ENCODE measurements at regions not wholly inside any gene's neighbourhood (a gene's known extent, or its start where the extent isn't known, plus 50 kb on each side); places are given as distances from the start of the nearest gene placed in this dataset.
A peak's percentile ranks its signal among the peaks of the same experiment; 100 is the strongest.

DNA sequence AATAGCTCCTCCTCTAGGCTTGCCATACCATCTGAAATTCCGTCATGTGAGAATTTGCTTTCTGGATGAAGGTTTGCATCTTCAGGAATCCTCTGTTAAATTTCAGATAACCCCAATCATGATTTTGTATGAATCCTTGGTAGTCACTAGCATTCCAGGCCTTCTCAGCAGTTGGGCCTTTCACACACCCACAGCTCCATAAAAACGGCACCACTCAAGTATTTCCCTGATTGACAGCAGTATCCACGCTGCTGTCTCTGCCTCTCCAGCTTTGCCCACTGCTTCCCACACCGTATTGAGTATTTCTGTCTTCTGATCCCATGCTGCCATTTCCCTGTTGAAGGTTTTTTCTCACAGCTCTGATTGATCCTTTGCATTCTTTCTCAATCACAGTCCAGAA, 208.7 kb upstream of the NCAM1 start:
- H3K36me3 ChIP-seq: no peaks in the 10 kb centered on the region
- no peak overlapping the region for H3K9ac ChIP-seq
- no peak overlapping the region for H3K27ac ChIP-seq
- H3K4me1 ChIP-seq: no peaks in the 10 kb centered on the region
- no peak for TF ChIP-seq Cebpa-rat (IDR thresholded peaks at IDR 0.05)
- H3K9me3 ChIP-seq: no peaks in the 10 kb centered on the region
- no peaks in the 10 kb centered on the region for H4K20me1 ChIP-seq
- no peaks in the 10 kb centered on the region for H3K27me3 ChIP-seq
- no peak overlapping the region for H3K4me2 ChIP-seq
- no peak overlapping the region for H3K4me3 ChIP-seq

DNA sequence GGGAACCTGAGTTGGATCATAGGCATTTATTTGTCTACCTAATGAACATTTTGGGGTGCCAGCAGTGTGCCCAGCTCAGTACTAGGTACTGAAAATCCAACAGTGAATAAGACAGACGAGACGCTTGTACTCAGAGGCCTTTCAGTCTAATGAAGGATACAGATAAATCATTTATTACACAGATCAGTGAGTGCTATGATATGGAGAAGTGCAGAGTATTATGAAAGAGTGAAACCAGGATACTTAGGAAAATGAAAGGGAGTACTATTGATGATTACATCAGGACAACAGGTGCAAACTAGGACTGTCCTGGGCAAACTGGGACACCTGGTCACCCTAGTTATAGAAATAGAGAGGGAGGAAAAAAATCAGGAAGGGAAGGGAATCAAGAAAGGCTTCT, 207.5 kb upstream of the NCAM1 start:
- no peak for TF ChIP-seq Cebpa-rat (IDR thresholded peaks at IDR 0.05)
- H3K9me3 ChIP-seq: no peaks in the 10 kb centered on the region
- H3K4me2 ChIP-seq: no peak overlapping the region
- H3K27me3 ChIP-seq: no peaks in the 10 kb centered on the region
- H3K36me3 ChIP-seq: no peaks in the 10 kb centered on the region
- no peaks in the 10 kb centered on the region for H3K4me1 ChIP-seq
- no peaks in the 10 kb centered on the region for H4K20me1 ChIP-seq
- no peak overlapping the region for H3K4me3 ChIP-seq
- H3K27ac ChIP-seq: no peak overlapping the region
- H3K9ac ChIP-seq: no peak overlapping the region

DNA sequence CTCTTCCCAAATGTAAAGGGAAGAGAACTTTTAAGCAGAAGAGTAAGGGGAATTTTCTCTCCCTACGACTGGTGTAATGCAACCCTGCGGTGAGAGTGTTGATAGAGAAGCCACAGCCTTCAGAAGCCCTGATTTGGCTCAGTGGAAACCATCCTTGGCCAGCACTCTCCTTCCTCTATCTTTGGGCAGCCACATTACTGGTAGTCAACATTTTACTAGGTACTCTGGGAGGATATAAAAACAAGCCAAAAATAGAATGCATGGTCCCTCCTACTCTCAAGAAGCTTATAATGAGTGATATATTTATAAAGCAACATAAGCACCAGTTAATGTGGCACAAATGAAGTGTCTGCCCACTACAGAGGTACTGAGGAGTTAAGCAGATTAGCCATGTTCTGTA, 201.8 kb upstream of the NCAM1 start:
- Histone ChIP-seq H3K4me2 (no peak overlapping the region), H3K4me1 (no peaks in the 10 kb centered on the region), H3K27ac (no peak overlapping the region), H3K36me3 (no peaks in the 10 kb centered on the region), H4K20me1 (no peaks in the 10 kb centered on the region), H3K9ac (no peak overlapping the region), H3K4me3 (no peak overlapping the region), H3K27me3 (no peaks in the 10 kb centered on the region), H3K9me3 (no peaks in the 10 kb centered on the region)
- TF ChIP-seq Cebpa-rat (IDR thresholded peaks at IDR 0.05): no peak

DNA sequence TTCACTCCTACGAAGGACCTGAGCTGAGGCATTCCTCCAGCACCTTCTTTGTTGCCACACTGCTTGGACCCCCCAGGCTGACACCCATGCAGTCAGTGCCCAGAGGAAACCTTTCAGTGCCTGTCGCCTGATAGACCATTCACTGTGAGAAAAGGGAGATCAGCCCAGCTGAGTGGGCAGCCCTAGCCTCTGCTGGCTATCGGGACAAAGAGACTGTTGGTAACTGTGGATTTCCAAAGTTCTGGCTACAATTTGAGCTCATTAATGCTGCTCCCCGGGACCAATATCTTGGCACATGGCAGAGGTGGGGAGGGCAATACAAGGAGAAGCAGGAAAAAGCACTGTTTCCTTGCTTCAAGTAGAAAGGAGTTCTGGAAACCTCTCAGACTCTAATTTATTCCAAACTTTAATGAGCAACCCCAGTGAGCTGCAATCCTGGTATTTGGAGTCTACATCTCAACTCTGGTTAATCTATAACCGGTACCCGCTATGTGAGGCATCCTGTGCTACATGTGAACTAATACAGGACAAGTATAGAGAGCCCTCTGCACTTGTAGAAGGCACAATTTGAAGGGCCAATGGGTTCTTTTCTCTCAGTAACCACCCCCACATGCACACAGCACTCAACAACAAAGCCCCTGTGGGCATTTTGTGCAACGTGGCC, 200.7 kb upstream of the NCAM1 start:
- Histone ChIP-seq H3K9ac (no peak overlapping the region), H4K20me1 (no peaks in the 10 kb centered on the region), H3K4me3 (no peak overlapping the region), H3K27me3 (no peaks in the 10 kb centered on the region), H3K36me3 (no peaks in the 10 kb centered on the region), H3K4me1 (peaks cover 5% of the 10 kb centered on the region; the same call in 1 of the 2 replicates), H3K27ac (no peak overlapping the region), H3K9me3 (no peaks in the 10 kb centered on the region), H3K4me2 (no peak overlapping the region)
- TF ChIP-seq Cebpa-rat (IDR thresholded peaks at IDR 0.05): no peak

DNA sequence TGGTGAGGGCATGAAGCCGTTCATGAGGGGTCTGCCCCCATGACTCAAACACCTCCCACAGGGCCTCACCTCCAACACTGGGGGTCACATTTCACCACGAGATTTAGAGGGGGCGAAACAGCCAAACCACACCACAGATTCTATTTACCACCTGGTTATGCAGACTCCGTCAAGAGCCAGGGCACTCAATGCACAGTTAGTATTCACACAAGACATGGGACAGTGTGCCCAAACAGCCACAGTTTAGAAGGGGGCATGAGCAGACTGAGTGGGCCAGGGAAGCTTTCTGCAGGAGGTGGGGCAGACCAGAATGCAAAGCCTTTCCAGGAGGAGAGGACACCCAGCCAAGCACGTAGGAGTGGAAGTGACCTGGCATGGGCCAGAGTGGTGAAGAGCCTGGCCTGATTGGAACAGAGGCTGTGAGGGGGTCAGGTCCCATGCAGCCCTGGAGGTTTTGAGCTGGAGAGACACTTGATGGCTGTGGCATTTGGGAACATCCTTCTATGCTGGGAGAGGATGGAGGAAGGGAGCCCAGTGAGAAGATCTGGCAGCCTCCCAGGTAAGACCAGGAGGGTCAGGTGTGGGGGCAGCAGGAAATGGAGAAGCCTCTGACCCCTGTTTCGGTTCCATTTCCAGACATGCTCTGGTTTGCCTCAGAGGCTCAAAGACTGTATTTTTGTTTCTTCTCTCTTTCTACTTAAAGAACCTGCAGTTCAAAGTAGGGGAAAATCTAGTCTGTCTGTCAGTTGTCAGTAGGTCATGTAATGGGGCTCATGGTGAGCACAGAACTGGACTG, 199.1 kb upstream of the NCAM1 start:
- no peak for TF ChIP-seq Cebpa-rat (IDR thresholded peaks at IDR 0.05)
- Histone ChIP-seq H4K20me1 (no peaks in the 10 kb centered on the region), H3K9me3 (no peaks in the 10 kb centered on the region), H3K4me2 (no peak overlapping the region), H3K27ac (no peak overlapping the region), H3K9ac (no peak overlapping the region), H3K4me3 (no peak overlapping the region), H3K4me1 (peaks cover 9% of the 10 kb centered on the region; the same call in 1 of the 2 replicates), H3K27me3 (no peaks in the 10 kb centered on the region), H3K36me3 (no peaks in the 10 kb centered on the region)

DNA sequence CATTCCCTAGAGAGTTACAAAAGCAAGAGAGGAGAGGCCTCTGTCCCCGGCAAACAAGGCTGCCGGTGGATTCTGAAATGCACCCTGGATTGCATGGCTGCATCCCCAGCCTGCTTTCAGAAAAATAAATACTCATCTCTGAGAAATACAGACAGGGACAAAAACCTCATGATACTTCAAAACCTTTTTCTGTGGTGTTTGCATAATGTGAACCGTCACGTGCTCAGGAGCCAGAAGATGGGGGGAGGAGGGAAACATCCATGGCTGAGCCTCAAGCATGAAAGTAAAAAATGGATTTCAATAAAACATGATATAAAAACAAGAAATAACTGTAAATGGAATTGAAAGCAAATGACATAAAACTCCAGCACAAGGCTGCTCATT, 198.5 kb upstream of the NCAM1 start:
- Histone ChIP-seq H3K36me3 (no peaks in the 10 kb centered on the region), H3K4me2 (no peak overlapping the region), H3K27me3 (no peaks in the 10 kb centered on the region), H4K20me1 (no peaks in the 10 kb centered on the region), H3K9me3 (no peaks in the 10 kb centered on the region), H3K4me1 (peaks cover 9% of the 10 kb centered on the region; the same call in 1 of the 2 replicates), H3K9ac (no peak overlapping the region), H3K4me3 (no peak overlapping the region), H3K27ac (no peak overlapping the region)
- no peak for TF ChIP-seq Cebpa-rat (IDR thresholded peaks at IDR 0.05)

DNA sequence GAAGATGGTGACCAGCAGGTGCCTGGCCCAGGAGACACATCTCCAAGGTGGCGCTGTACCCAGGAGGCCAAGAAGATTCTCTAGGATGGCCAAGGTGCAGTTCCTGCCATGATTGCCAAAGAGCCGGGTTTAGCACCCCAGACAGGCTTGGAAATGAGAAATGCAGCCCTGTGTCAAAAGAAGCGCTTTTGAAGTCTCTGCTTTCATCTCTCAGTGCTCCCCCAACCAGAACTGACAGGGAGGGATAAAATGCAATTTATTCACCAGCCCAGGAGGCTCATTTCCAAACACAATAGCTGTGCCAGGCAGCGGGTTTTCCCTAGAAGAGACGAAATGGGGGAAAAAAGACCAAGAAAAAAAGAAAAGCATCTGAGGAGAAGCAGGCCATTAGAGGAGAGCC, 195.9 kb upstream of the NCAM1 start:
- Histone ChIP-seq H4K20me1 (no peaks in the 10 kb centered on the region), H3K27me3 (no peaks in the 10 kb centered on the region), H3K9ac (no peak overlapping the region), H3K36me3 (no peaks in the 10 kb centered on the region), H3K4me1 (peaks cover 9% of the 10 kb centered on the region; the same call in 1 of the 2 replicates), H3K4me3 (no peak overlapping the region), H3K4me2 (0 out of 2 replicates have a peak overlapping the region, but pooled peaks have one; percentile 5), H3K9me3 (no peaks in the 10 kb centered on the region), H3K27ac (no peak overlapping the region)
- TF ChIP-seq Cebpa-rat (IDR thresholded peaks at IDR 0.05): no peak

DNA sequence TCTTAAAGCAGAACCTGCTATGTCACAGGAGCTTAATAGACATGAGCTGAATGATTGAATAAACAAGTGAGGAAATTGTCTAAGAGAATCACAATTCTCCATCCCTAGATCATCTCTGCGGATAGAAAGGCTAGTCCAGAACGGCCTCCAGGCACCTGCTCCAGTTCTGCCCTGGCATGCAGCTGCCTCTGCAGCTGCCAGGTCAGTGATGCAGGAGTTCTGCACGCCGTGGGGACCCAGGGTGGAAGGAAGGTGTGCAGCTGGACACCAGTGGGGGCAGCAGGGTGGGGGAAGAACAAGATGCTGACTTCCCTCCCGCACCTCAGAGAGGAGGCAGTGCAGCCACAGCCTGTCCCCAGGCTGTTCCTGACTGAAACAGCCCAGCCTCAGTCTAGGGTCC, 192.1 kb upstream of the NCAM1 start:
- no peaks in the 10 kb centered on the region for H3K9me3 ChIP-seq
- H3K4me2 ChIP-seq: no peak overlapping the region
- no peaks in the 10 kb centered on the region for H3K27me3 ChIP-seq
- no peak for TF ChIP-seq Cebpa-rat (IDR thresholded peaks at IDR 0.05)
- no peaks in the 10 kb centered on the region for H4K20me1 ChIP-seq
- peaks cover 23% of the 10 kb centered on the region for H3K4me1 ChIP-seq
- no peak overlapping the region for H3K27ac ChIP-seq
- H3K4me3 ChIP-seq: no peak overlapping the region
- no peak overlapping the region for H3K9ac ChIP-seq
- no peaks in the 10 kb centered on the region for H3K36me3 ChIP-seq

DNA sequence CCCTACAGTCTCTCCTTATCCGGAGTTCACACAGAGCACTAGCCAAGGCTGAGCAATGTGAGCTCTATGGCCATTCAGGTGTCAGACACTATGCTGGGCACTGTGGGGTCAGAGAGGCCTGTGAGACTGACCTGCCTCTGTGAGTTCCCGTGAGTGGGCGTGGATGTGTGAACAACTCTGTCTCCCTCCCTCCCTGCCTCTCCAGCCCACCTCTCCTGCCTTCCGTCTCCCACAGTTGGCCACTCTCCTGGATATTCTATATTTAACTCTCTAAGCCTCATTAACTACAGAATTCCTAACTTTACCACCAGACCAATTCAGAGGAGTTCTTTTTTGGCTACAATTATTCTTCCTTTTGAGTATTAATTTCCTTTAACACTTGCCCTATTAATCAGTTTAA, 191.6 kb upstream of the NCAM1 start:
- no peaks in the 10 kb centered on the region for H4K20me1 ChIP-seq
- no peak overlapping the region for H3K4me2 ChIP-seq
- no peak overlapping the region for H3K4me3 ChIP-seq
- H3K27me3 ChIP-seq: no peaks in the 10 kb centered on the region
- no peaks in the 10 kb centered on the region for H3K36me3 ChIP-seq
- no peaks in the 10 kb centered on the region for H3K9me3 ChIP-seq
- no peak overlapping the region for H3K9ac ChIP-seq
- peaks cover 23% of the 10 kb centered on the region for H3K4me1 ChIP-seq
- no peak for TF ChIP-seq Cebpa-rat (IDR thresholded peaks at IDR 0.05)
- H3K27ac ChIP-seq: no peak overlapping the region

DNA sequence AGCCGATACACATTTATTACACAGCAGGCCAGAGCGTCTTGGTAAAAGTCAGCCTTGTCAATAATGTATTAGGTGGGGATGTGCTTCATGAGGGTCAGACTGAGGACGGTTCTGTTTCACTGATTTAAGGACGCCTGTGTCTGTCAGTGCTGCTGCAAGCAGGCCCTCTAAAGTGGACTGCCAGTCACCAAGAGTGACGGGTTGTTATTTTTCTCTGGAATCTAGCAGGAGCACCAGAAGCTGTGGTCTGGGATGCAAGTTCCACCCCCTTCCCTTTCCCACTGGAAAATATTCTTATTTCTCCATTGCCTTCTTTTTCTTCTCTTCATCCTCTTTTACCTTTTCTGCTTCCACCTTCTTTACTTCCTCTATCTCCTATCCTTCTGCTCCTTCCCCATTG, 191.2 kb upstream of the NCAM1 start:
- Histone ChIP-seq H4K20me1 (no peaks in the 10 kb centered on the region), H3K9ac (no peak overlapping the region), H3K9me3 (no peaks in the 10 kb centered on the region), H3K4me3 (no peak overlapping the region), H3K27me3 (no peaks in the 10 kb centered on the region), H3K36me3 (no peaks in the 10 kb centered on the region), H3K27ac (no peak overlapping the region), H3K4me2 (no peak overlapping the region), H3K4me1 (peaks cover 23% of the 10 kb centered on the region)
- no peak for TF ChIP-seq Cebpa-rat (IDR thresholded peaks at IDR 0.05)

All from BLaER1 (cell line).